Fibroblast of skin of scalp (primary cell): ENCODE measurements at regions not wholly inside any gene's neighbourhood (a gene's known extent, or its start where the extent isn't known, plus 50 kb on each side); places are given as distances from the start of the nearest gene placed in this dataset.

Source experiments
- DNase-seq: peaks from one replicate; pipeline ENCODE4 v3.0.0-alpha.2; 2013

DNA sequence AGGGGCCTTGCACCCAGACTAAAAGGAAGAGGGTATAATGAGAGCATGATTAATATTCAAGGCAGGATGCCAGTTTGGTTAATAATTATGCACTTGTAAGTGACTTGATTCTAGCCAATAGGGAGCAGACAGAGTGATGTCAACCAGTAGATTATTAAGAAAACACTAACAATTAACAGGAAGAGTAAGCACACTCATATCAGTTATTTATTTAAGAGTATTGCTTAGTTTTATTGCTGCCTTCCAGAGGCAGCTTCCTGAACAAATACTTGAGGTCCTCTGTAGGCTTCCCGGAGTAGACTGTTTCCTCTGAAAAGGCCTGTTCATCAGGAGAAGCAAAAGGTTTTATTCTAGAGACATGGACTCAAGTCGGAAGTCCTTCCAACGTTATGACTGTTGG, 129.1 kb upstream of the AFF2 start:
- no peak for DNase-seq

DNA sequence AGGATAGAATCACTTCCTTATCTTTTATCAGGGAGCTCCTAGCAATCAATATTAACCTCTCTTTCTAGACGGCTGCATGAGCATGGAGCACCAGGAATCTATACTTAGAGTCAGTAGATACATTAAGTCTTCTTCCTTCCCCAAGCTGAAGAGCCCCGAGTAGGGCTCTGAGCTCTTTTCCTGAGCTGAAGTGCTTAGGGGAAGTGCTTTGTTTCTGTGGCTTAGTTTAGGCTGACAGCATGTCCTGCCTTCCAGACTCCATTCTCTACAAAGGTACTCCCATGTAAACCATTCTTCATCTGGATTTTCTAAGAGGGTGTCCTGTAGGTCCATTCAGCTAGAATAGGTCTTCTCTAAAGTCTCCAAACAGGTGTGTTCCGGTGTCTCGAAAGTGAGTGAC, 127.5 kb upstream of the AFF2 start:
- DNase-seq = no peak

DNA sequence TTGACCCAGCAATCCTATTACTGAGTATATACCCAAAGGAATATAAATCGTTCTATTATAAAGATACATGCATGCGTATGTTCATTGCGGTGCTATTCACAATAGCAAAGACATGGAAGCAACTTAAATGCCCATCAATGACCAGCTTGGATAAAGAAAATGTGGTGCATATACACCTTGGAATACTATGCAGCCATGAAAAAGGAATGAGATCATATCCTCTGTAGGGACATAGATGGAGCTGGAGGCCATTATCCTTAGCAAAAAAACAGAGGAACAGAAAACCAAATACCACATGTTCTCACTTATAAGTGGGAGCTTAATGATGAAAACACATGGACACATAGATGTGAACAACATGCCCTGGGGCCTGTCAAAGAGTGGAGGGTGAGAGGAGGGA, 124.1 kb upstream of the AFF2 start:
- DNase-seq = no peak

DNA sequence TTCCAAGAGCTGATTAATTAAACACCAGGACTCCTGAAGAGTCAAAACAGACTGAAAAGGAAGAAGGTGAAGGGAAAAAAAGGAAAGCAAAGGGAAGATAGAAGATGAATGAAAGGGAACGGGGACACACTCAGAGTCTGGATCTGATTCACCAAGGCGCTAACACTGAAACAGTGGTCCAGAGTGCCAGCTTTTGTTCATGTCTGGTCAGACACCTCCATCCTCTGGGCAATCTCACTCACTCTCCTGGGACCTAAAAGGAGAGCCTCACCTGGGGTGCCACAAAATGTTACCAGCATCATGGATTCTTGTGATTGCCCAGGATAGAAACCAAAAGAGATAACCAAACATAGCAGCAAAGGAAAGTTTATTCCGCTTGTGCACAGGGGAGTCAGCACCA, 120.3 kb upstream of the AFF2 start:
- DNase-seq = no peak

DNA sequence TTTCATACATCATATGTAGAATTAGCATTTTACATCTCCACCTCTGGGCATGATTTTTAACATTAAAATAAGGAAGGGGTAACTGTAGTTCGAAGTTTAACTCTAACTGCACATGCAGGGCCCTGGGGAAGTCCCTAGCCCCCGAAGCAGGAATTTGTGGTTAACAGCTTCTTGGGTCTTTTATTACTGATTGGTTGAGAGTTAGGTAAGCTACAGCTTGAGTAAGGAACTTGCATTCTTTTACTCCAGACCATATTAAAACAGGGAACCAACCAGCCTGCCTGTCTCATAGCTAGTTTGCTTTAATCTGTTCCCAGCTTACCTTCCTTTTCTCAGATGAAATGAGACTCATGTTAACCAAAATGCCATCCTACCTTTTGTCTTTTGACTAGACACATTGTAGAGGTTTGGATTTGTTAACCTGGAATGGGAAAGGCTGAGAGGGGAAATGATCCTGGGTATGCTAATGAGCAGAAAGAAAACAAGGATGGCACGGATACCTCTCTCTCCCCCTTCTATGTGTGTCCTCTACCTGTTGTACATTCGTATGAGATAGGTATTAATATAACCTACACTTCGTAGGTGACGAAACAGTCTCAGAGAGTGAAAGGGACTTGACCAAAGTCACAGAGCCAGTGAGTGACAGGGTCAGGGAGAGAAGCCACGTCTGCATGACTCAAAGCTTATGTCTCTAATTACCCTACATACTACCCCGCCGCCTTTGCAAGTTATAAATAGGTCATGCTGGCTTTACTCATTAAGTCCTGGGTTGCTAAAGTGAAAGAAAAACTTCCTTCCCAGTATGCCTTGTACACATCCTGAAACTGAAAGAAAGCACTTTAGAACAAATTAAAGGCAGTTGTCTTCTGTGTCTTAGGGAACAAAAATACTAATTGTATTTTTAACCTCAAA, 119.5 kb upstream of the AFF2 start:
- DNase-seq = peak; percentile 58

DNA sequence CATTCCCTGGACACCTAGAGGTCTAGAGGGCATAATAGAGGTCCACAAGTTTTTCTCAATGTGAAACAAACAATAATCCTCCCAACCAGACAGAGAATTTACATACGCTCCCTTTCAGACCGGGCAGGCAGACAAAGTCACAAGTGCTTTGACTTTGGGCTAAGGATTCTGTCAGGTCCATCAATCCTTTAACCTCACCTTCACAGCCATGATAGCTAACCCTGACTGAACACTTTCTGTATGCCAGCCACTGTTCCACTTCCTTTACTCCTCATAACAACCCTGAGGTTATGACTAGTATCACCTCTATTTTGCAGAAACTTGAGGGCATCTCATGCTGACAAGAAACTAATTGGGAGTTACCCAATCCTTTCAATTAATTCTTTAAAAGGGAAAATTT, 118.8 kb upstream of the AFF2 start:
- no peak for DNase-seq

DNA sequence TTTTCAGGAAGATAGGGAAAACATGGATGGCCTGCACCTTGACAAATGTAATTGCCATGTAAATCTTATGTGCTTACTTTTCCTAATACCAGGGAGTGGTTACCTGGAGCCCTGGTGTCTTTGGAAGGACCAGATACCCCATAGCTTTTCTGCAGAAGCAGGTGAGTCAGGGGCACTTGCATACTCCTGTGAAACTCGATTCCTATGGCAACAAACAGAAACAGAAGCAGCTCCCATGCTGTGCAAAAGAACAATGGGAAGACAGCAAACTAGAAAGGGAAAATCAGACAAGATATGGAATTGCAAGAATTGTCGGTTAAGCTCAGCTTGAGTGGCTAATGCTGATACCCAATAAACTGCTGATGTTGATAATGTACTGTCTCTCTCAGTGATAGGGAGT, 117.4 kb upstream of the AFF2 start:
- no peak for DNase-seq

DNA sequence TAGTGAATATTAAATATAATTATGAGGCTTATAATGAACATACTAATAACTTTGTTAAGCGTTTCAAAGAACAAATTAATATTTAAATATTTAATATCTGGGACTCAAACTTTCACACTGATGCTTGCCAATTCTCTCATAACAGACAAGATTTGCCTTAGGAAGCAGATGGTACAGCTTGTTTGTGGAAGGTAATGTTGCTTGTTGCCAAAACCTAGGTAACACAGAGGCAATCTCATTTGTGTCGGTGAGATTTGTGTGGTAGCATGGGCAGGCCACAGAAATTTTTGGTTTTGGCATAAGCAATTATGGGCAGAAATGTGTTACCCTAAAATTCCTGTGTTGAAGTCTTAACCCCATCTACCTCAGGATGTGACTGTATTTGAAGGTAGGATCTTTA, 114.9 kb upstream of the AFF2 start:
- no peak for DNase-seq

DNA sequence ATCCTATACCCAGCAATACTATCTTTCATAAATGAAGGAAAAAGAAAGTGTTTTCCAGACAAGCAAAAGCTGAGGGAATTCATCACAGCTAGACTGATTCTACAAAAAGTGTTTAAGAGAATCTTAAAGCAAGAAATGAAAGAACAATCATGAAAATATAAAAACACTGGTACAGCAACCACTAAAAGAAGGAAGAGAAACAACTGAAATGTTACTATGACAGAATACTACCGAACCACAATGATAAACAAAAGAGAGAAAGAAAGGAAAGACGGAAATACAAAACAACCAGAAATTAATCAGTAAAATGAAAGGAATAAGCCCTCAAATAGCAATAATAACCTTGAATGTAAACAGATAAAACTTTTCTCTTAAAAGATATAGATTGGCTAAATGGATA, 110.8 kb upstream of the AFF2 start:
- DNase-seq = no peak

DNA sequence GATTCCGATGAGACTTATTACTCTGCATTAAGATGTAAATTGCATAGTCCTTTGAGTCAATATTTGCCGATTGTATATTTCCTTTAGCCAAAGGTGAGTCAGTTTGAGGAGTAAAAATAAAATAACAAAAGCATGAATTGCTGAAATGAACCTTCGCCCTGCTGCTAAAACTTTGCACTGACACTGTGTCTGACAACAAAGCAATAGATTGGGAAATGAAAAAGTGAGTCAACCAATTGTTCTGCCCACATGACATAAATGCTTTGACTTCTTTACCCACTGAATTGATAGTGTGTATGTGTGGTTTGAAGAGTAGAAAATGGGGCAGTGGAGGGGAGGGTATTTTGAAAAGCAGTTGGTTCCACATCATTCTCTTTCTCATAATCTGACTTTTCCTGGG, 88.4 kb upstream of the AFF2 start:
- no peak for DNase-seq

DNA sequence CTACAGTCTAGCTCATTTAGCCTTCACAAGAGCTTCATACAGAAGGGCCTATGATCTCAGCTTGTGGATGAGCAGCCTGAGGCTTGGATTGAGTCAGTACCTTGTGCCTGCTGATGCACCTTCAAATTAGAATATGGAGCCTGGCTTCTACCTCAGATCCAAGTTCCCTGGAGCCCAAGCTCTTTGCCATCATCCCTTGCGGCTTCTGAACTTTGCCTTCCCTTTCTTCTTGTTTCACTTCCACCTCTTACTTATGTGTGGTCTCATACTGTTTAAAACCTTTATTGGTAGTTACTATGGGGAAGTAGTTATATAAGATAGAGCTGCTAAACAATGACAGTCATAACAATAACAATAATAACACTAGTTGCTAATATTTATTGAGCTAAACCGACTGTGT, 84.3 kb upstream of the AFF2 start:
- DNase-seq = no peak

DNA sequence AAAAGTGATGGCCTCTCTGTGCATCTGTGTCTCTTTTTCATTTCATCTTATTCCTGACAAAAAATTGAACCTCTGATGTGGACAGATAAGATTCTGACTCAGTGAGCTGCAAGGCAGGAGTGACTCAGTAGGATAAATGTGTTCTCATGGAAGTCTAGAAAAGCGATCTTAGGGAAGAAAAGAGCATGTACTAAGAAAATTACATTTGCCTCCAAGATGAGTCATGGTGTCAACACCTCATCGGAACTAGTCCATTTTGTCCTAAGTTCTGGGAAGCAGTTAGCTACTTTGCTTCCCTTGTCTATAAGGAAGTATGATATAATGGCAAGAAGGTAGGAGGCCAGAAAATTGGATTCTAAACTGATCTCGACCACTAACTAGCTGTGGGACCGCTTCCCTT, 83.5 kb upstream of the AFF2 start:
- DNase-seq = peak; percentile 9

DNA sequence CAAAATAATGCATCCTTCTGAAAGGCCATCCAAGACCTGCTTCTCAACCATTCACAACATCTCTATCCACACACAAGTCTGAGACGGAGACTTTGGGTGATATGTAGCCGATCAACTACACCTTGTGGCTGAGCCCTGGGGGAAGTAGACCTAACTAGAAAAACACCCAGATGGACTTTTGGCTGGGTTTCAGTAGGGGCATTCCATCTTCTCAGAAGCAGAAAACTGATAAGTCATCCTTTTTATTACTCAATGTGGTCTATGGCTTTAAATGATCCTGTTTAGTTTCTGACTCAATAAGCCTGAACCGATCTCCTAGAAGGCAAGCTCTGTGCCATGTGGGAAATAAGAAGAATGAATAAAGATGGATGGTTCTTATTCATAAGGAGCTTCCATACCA, 82.5 kb upstream of the AFF2 start:
- DNase-seq = peak; percentile 4

DNA sequence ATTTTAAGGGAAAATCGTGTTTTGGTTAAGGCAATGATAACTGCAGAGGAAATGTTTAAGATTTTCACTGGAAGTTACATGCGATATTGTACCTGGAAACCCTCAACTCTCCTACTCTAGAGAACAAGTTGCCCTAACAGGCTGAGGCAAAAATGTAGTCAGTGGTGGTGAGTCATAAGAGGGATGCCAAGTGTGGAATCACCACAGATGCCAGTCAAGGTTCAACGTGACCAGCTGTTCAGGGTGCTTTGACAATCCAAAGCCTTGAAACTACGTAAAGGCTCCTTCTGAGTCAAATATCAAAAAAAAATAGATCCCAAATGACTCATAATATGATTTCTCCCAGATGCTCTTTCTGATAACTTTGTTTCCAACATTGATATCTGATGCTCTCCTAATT, 77.9 kb upstream of the AFF2 start:
- peak; percentile 2 for DNase-seq

DNA sequence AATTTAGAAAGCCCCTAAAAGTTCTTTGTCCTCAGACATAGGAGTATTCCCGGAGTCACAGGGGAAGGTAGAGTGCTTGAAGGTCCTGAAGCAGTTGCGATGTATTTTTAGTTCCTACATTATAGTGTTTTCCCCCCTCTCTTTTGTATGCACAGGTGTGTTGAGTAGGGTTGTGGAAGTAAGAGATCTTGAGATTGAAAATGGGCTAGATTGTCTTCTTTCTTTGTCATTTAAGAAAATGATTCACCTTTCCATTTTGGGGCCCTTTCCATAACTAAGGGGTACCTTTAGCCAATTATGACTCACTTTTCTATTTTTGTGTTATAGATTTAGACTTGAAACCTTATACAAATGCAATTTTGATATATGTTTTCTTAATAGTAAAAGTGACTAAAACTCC, 75.8 kb upstream of the AFF2 start:
- DNase-seq = no peak

DNA sequence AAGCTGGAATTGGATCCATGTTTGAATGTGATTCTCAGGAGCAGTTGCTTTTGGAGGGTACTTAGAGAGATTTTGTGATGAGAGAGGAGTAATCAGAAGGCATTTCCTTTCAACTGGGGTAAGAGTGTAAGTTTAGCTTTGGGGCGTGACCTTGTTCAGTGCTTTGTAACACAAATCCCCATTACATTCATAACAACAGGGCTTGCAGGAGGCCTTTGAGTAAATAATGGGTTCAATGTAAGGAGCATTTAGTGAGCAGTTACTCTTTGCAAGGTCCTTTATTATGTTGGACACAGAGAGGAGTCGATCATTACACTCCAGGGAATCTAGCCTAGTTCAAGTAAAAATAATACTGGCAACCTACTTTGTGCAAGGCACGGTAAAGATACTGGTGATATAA, 74.0 kb upstream of the AFF2 start:
- DNase-seq = no peak

DNA sequence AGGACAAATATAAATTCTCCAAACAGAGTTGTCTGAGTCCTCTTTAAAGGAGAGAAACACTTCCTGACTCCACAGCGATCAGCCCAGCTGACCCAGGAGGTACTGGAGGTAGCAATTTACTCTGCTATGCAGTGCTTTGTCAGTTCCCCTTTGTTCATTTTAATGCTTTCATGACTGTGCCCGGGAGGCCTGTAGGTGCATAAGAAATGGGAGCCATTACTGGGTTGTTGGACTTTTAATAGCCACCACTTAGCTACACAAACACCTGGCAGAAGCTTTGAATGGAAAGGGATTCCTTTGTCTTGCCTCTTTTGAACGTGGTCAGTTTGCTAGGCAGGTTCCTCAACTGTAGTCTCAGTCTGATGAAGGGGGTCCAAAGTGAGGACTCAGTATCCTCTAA, 59.0 kb upstream of the AFF2 start:
- no peak for DNase-seq

DNA sequence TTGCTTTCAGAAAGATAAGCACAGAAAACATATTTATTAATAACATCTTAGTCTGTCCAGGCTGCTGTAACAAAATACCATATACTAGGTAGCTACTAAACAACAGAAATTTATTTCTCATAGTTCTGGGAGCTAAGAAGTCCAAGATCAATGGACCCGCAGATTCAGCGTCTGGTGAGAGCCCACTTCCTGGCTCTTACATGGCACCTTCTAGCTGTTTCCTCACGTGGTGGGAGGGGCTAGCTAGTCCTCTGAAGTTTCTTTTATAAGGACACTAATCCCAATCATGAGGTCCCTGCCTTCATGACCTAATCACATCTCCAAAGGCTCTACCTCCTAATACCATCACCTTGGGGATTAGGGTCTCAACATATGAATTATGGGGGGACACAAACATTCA, 57.2 kb upstream of the AFF2 start:
- DNase-seq = no peak

DNA sequence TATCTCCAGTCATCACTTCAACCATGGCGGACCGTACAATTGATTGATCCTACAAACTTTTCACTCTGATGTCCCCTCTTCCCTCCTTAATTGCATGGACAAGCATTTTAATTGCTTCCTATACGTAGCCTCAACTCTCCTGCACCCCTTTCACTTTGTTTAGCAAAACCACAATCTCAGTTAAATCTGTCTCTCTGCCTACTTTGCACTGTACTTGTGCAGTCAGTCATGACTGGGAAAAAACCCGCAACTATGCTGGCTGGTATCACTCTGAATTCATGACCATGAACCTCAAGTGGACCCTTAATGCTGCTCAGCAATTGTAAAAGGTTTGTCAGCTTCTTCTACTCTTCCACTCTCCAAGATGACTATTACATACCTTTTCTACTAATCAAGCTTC, 51.7 kb upstream of the AFF2 start:
- no peak for DNase-seq
